Adrenal gland (tissue), 5 donors: ENCODE measurements at regions not wholly inside any gene's neighbourhood (a gene's known extent, or its start where the extent isn't known, plus 50 kb on each side); places are given as distances from the start of the nearest gene placed in this dataset.

Source experiments
- POLR2A ChIP-seq, 2 donors: fragments of 450-650 bp; IDR thresholded peaks; one replicate each; pipeline ENCODE4 v1.6.1; 2017; ENCODE audit warnings: antibody characterized with exemption in 2 of 2, mild to moderate bottlenecking in 2 of 2, moderate library complexity in 1 of 2
- TF ChIP-seq, protein P1 (sequence below), 6 experiments: fragments of 450-650 bp in 4 of 6; fragments of 200-600 bp in 2 of 6; sonication (generic) in 1 of 6; IDR thresholded peaks; 1 replicate in 5 of 6; 2 replicates in 1 of 6; pipeline versions ENCODE4 v1.5.1 to v1.8.0; 2016 to 2021; ENCODE audit warnings: antibody characterized with exemption in 6 of 6, mild to moderate bottlenecking in 2 of 6, moderate library complexity in 1 of 6
- donor health status: DM: no; HTN: no; CAD: no.

DNA sequence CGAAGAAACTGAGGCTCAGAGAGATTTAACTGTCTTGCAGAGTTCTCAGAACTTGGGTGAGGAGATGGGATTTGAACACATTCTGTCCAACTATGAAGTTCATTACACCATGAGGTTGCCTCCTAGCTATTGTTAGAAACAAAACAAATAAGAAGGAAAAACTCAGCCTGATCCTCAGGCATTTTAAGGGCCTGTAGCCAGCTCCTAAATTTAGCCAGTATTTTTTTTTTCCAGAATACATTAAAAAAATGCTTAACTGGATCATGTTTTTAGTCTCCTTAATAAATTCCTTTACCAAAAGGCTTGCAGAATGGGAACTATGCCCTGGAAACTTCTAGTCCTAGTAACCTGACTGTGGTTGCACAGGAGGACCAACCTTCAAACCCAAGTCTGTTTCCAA, 212.0 kb downstream of the CSNK2A3 start:
- TF ChIP-seq, protein P1, sequence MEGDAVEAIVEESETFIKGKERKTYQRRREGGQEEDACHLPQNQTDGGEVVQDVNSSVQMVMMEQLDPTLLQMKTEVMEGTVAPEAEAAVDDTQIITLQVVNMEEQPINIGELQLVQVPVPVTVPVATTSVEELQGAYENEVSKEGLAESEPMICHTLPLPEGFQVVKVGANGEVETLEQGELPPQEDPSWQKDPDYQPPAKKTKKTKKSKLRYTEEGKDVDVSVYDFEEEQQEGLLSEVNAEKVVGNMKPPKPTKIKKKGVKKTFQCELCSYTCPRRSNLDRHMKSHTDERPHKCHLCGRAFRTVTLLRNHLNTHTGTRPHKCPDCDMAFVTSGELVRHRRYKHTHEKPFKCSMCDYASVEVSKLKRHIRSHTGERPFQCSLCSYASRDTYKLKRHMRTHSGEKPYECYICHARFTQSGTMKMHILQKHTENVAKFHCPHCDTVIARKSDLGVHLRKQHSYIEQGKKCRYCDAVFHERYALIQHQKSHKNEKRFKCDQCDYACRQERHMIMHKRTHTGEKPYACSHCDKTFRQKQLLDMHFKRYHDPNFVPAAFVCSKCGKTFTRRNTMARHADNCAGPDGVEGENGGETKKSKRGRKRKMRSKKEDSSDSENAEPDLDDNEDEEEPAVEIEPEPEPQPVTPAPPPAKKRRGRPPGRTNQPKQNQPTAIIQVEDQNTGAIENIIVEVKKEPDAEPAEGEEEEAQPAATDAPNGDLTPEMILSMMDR (IDR thresholded peaks at IDR 0.05) = no peak
- TF ChIP-seq POLR2A (IDR thresholded peaks at IDR 0.05) = no peak
